ENCODE measurements at regions not wholly inside any gene's neighbourhood (a gene's known extent, or its start where the extent isn't known, plus 50 kb on each side); places are given as distances from the start of the nearest gene placed in this dataset.

GRCh38 chr9:31820426-31820825 lies 564.0 kb upstream of the ACO1 start:
- H3K9ac ChIP-seq (ENCODE audit: low read depth, low read length), result no peak overlapping the region
- H3K4me1 ChIP-seq (ENCODE audit: insufficient read depth, low read length), result no peaks in the 10 kb centered on the region
- H3K27ac ChIP-seq (ENCODE audit: low read length), result no peak overlapping the region
- H3K36me3 ChIP-seq (ENCODE audit: insufficient read depth, low read depth, low read length), result no peaks in the 10 kb centered on the region
- no peaks in the 10 kb centered on the region; the same call in 1 of the 2 replicates for H3K9me3 ChIP-seq (ENCODE audit: insufficient read depth, low read depth, low read length)
- H3K4me3 ChIP-seq (ENCODE audit: low read length), result no peak overlapping the region
- no peaks in the 10 kb centered on the region for H3K27me3 ChIP-seq (ENCODE audit: insufficient read depth, low read length)

DNA sequence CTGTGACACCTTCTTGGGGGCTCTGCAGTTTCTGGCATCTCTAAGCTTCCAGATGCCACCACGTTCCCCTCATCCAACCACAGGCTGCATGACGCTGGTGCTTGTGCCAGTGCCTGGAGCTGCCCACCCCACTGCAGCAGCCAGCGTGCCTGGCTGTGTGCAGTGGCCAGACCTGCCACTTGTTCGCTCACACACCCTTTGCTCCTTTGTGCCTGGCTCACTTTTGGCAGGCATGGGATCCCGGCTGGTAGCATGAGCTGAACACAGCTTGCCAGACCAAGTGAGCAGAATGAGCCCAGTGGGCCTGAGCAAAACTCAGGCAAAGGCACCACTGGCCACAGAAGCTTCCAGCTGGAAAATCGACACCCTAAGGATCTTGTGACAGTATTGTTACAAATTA lies 562.9 kb upstream of the ACO1 start:
- Histone ChIP-seq H3K27me3 (ENCODE audit: insufficient read depth, low read length) (no peaks in the 10 kb centered on the region), H3K4me3 (ENCODE audit: low read length) (no peak overlapping the region), H3K4me1 (ENCODE audit: insufficient read depth, low read length) (no peaks in the 10 kb centered on the region), H3K9me3 (ENCODE audit: insufficient read depth, low read depth, low read length) (no peaks in the 10 kb centered on the region; the same call in 1 of the 2 replicates), H3K27ac (ENCODE audit: low read length) (no peak overlapping the region), H3K36me3 (ENCODE audit: insufficient read depth, low read depth, low read length) (no peaks in the 10 kb centered on the region), H3K9ac (ENCODE audit: low read depth, low read length) (no peak overlapping the region)

GRCh38 chr9:31823365-31823764 lies 561.1 kb upstream of the ACO1 start:
- H3K27ac ChIP-seq (ENCODE audit: low read length), result no peak overlapping the region
- H3K4me1 ChIP-seq (ENCODE audit: insufficient read depth, low read length), result no peaks in the 10 kb centered on the region
- no peak overlapping the region for H3K4me3 ChIP-seq (ENCODE audit: low read length)
- H3K36me3 ChIP-seq (ENCODE audit: insufficient read depth, low read depth, low read length), result no peaks in the 10 kb centered on the region
- H3K9me3 ChIP-seq (ENCODE audit: insufficient read depth, low read depth, low read length), result no peaks in the 10 kb centered on the region; the same call in 1 of the 2 replicates
- no peaks in the 10 kb centered on the region for H3K27me3 ChIP-seq (ENCODE audit: insufficient read depth, low read length)
- H3K9ac ChIP-seq (ENCODE audit: low read depth, low read length), result no peak overlapping the region

GRCh38 chr9:31824860-31825259 lies 559.6 kb upstream of the ACO1 start:
- Histone ChIP-seq H3K9ac (ENCODE audit: low read depth, low read length) (no peak overlapping the region), H3K27ac (ENCODE audit: low read length) (no peak overlapping the region), H3K9me3 (ENCODE audit: insufficient read depth, low read depth, low read length) (no peaks in the 10 kb centered on the region; the same call in 1 of the 2 replicates), H3K4me3 (ENCODE audit: low read length) (no peak overlapping the region), H3K27me3 (ENCODE audit: insufficient read depth, low read length) (no peaks in the 10 kb centered on the region), H3K4me1 (ENCODE audit: insufficient read depth, low read length) (no peaks in the 10 kb centered on the region), H3K36me3 (ENCODE audit: insufficient read depth, low read depth, low read length) (no peaks in the 10 kb centered on the region)

DNA sequence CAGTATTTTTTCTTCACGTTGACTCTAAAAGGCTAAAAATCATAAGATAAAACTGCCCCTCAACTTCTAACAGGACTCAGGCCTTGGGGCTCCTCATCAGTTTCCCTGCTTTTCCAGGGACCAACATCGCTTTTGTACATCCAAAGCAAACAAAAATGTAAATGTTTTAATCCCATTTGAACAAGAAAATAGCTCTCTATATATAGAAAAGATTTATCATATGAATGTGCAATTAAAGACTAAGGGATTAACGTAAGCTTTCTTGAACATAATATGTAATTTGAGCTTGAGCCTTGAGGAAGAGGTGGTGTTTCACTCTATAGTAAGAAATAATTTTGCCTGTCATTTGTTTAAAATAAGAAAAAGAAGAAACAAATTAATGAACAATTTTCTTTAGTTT lies 547.2 kb upstream of the ACO1 start:
- H3K4me1 ChIP-seq (ENCODE audit: insufficient read depth, low read length), result no peaks in the 10 kb centered on the region
- no peak overlapping the region for H3K4me3 ChIP-seq (ENCODE audit: low read length)
- H3K9ac ChIP-seq (ENCODE audit: low read depth, low read length), result no peak overlapping the region
- no peak overlapping the region for H3K27ac ChIP-seq (ENCODE audit: low read length)
- H3K27me3 ChIP-seq (ENCODE audit: insufficient read depth, low read length), result no peaks in the 10 kb centered on the region
- H3K9me3 ChIP-seq (ENCODE audit: insufficient read depth, low read depth, low read length), result no peaks in the 10 kb centered on the region
- H3K36me3 ChIP-seq (ENCODE audit: insufficient read depth, low read depth, low read length), result no peaks in the 10 kb centered on the region

GRCh38 chr9:31839273-31839672 lies 545.2 kb upstream of the ACO1 start:
- Histone ChIP-seq H3K9ac (ENCODE audit: low read depth, low read length) (no peak overlapping the region), H3K4me3 (ENCODE audit: low read length) (no peak overlapping the region), H3K9me3 (ENCODE audit: insufficient read depth, low read depth, low read length) (no peaks in the 10 kb centered on the region), H3K27me3 (ENCODE audit: insufficient read depth, low read length) (no peaks in the 10 kb centered on the region), H3K36me3 (ENCODE audit: insufficient read depth, low read depth, low read length) (no peaks in the 10 kb centered on the region), H3K4me1 (ENCODE audit: insufficient read depth, low read length) (no peaks in the 10 kb centered on the region), H3K27ac (ENCODE audit: low read length) (no peak overlapping the region)

GRCh38 chr9:31840702-31841101 lies 543.7 kb upstream of the ACO1 start:
- H3K36me3 ChIP-seq (ENCODE audit: insufficient read depth, low read depth, low read length), result no peaks in the 10 kb centered on the region
- no peaks in the 10 kb centered on the region for H3K9me3 ChIP-seq (ENCODE audit: insufficient read depth, low read depth, low read length)
- no peak overlapping the region for H3K4me3 ChIP-seq (ENCODE audit: low read length)
- H3K4me1 ChIP-seq (ENCODE audit: insufficient read depth, low read length), result no peaks in the 10 kb centered on the region
- no peaks in the 10 kb centered on the region for H3K27me3 ChIP-seq (ENCODE audit: insufficient read depth, low read length)
- no peak overlapping the region for H3K9ac ChIP-seq (ENCODE audit: low read depth, low read length)
- H3K27ac ChIP-seq (ENCODE audit: low read length), result no peak overlapping the region

DNA sequence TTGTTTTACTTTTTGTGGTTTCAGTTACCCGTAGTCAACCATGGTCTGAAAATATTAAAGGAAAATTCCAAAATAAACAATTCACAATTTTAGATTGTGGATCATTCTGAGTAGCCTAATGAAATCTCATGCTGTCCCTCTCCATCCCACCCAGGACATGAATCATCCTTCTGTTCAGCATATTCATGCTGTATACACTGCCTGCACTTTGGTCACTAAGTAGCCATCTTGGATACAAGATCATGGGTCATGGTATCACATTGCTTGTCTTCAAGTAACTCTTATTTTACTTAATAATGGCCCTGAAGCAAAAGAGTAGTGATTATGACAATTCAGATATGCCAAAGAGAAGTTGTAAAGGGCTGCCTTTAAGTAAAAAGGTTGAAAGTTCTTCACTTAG lies 536.5 kb upstream of the ACO1 start:
- H3K4me3 ChIP-seq (ENCODE audit: low read length), result no peak overlapping the region
- no peak overlapping the region for H3K27ac ChIP-seq (ENCODE audit: low read length)
- no peaks in the 10 kb centered on the region for H3K36me3 ChIP-seq (ENCODE audit: insufficient read depth, low read depth, low read length)
- H3K27me3 ChIP-seq (ENCODE audit: insufficient read depth, low read length), result no peaks in the 10 kb centered on the region
- no peak overlapping the region for H3K9ac ChIP-seq (ENCODE audit: low read depth, low read length)
- no peaks in the 10 kb centered on the region for H3K4me1 ChIP-seq (ENCODE audit: insufficient read depth, low read length)
- no peaks in the 10 kb centered on the region for H3K9me3 ChIP-seq (ENCODE audit: insufficient read depth, low read depth, low read length)

DNA sequence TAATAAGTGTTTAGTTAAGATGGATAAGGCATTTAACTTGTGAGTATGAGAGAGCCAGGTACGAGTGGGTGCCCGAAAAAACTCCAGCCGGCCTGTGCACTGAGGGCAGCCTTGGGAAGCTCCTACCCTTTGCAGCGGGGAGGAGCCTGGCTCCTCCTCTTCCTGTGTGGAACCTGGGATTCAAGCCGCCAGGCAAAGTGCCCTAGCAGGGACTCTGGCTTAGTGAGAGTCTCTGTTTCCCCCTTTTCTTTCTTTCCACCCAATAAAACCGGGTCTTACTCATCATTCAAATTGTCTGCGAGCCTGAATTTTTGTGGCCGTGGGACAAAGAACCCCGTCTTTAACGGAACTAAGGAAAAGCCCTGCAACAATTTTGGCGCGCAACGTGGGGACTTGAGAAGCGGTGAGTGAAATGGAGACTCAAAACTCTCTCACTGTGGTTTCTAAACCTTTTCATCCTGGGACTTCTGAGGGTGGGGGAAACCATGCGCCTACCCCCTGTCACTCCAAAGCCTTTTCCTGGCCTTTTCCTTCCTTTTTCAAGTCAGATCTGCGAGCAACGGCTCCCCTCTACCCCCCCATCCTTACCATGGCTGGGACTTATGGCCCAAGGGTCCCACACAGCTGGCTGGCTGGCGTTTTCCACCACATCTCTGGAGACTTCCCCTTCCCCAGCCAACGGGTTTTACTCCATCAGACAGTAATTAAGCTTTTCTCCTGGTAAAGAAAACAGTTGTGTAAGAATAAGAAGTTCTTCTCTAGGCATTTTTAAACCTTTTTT lies 535.7 kb upstream of the ACO1 start:
- Histone ChIP-seq H3K4me1 (ENCODE audit: insufficient read depth, low read length) (no peaks in the 10 kb centered on the region), H3K4me3 (ENCODE audit: low read length) (no peak overlapping the region), H3K27ac (ENCODE audit: low read length) (no peak overlapping the region), H3K9ac (ENCODE audit: low read depth, low read length) (no peak overlapping the region), H3K36me3 (ENCODE audit: insufficient read depth, low read depth, low read length) (no peaks in the 10 kb centered on the region), H3K9me3 (ENCODE audit: insufficient read depth, low read depth, low read length) (no peaks in the 10 kb centered on the region), H3K27me3 (ENCODE audit: insufficient read depth, low read length) (no peaks in the 10 kb centered on the region)

GRCh38 chr9:31854187-31854586 lies 530.3 kb upstream of the ACO1 start:
- no peaks in the 10 kb centered on the region for H3K9me3 ChIP-seq (ENCODE audit: insufficient read depth, low read depth, low read length)
- no peak overlapping the region for H3K27ac ChIP-seq (ENCODE audit: low read length)
- no peak overlapping the region for H3K9ac ChIP-seq (ENCODE audit: low read depth, low read length)
- no peaks in the 10 kb centered on the region for H3K36me3 ChIP-seq (ENCODE audit: insufficient read depth, low read depth, low read length)
- no peaks in the 10 kb centered on the region for H3K27me3 ChIP-seq (ENCODE audit: insufficient read depth, low read length)
- H3K4me3 ChIP-seq (ENCODE audit: low read length), result no peak overlapping the region
- H3K4me1 ChIP-seq (ENCODE audit: insufficient read depth, low read length), result no peaks in the 10 kb centered on the region

DNA sequence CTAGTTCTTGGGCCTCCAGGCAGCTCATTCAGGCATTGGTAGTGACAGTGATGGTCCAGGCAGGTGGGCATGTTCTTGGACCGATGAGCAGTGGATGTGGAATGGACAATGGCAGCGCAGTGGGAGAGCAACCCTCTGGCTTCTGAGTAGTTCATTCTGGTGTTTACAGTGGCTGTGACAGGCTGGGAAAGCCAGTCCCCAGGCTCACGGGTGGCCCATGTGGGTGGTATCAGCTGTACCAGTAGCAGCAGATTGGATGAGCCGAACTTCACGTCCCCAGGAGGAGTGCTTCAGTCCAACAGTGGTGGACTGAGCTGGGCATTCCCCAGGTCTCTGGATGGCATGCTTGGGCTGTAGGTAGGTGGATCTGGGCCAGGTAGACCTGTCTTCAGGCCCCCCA lies 515.6 kb upstream of the ACO1 start:
- H3K4me1 ChIP-seq (ENCODE audit: insufficient read depth, low read length), result no peaks in the 10 kb centered on the region
- no peak overlapping the region for H3K27ac ChIP-seq (ENCODE audit: low read length)
- no peaks in the 10 kb centered on the region for H3K27me3 ChIP-seq (ENCODE audit: insufficient read depth, low read length)
- H3K9ac ChIP-seq (ENCODE audit: low read depth, low read length), result no peak overlapping the region
- no peaks in the 10 kb centered on the region for H3K9me3 ChIP-seq (ENCODE audit: insufficient read depth, low read depth, low read length)
- no peaks in the 10 kb centered on the region for H3K36me3 ChIP-seq (ENCODE audit: insufficient read depth, low read depth, low read length)
- no peak overlapping the region for H3K4me3 ChIP-seq (ENCODE audit: low read length)

DNA sequence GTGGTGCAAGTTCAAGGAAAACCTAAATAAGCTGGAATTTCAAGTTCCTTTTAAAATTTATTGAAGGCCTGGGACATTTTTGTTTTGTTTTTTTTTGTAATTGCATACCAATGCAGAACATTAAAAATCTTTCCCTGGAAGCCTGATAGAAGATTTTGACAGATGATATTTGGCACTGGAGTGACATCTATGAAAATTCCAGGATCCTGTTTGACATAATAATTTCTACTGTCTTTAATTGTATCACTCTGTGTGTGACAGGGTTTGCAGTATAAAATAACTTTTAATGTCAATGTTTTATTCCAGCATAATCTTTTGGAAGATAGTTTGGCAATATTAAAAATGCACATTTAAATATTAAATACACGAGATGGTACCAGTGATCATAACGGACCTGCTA lies 514.2 kb upstream of the ACO1 start:
- Histone ChIP-seq H3K9ac (ENCODE audit: low read depth, low read length) (no peak overlapping the region), H3K4me1 (ENCODE audit: insufficient read depth, low read length) (no peaks in the 10 kb centered on the region), H3K27ac (ENCODE audit: low read length) (no peak overlapping the region), H3K4me3 (ENCODE audit: low read length) (no peak overlapping the region), H3K27me3 (ENCODE audit: insufficient read depth, low read length) (no peaks in the 10 kb centered on the region), H3K36me3 (ENCODE audit: insufficient read depth, low read depth, low read length) (no peaks in the 10 kb centered on the region), H3K9me3 (ENCODE audit: insufficient read depth, low read depth, low read length) (no peaks in the 10 kb centered on the region)

Measured in iPS-20b (cell line).